Activated naive CD8-positive, alpha-beta T cell treated with anti-CD3 and anti-CD28 coated beads for 36 hours (primary cell): ENCODE measurements at regions not wholly inside any gene's neighbourhood (a gene's known extent, or its start where the extent isn't known, plus 50 kb on each side); places are given as distances from the start of the nearest gene placed in this dataset.

Experiments
- DNase-seq: peaks from one replicate; pipeline ENCODE4 v3.0.0; 2021
- H3K27ac Mint-ChIP-seq: one replicate; pipeline ENCODE4 v1.8.0; 2022; ENCODE audit warnings: mild to moderate bottlenecking, moderate library complexity, mixed read lengths
- H3K27me3 Mint-ChIP-seq: one replicate; pipeline ENCODE4 v1.8.0; 2022; ENCODE audit warnings: mild to moderate bottlenecking, mixed read lengths
- H3K36me3 Mint-ChIP-seq: one replicate; pipeline ENCODE4 v1.8.0; 2021; ENCODE audit warnings: mild to moderate bottlenecking, mixed read lengths
- H3K4me1 Mint-ChIP-seq: one replicate; pipeline ENCODE4 v1.8.0; 2021; ENCODE audit warnings: mixed read lengths
- H3K4me3 Mint-ChIP-seq: one replicate; pipeline ENCODE4 v1.8.0; 2022; ENCODE audit warnings: mild to moderate bottlenecking, moderate library complexity, mixed read lengths
- H3K9me3 Mint-ChIP-seq: one replicate; pipeline ENCODE4 v1.8.0; 2022; ENCODE audit warnings: mixed read lengths

- Mint-ChIP-seq H3K27me3 (peaks cover 30% of the 10 kb centered on the region), H3K9me3 (no peaks in the 10 kb centered on the region), H3K4me3 (no peak overlapping the region), H3K36me3 (no peaks in the 10 kb centered on the region), H3K27ac (no peak overlapping the region), H3K4me1 (no peaks in the 10 kb centered on the region)
- no peak for DNase-seq
Observed at GRCh38 chr3:61311044-61311443, 59.8 kb upstream of the FHIT start.

DNA sequence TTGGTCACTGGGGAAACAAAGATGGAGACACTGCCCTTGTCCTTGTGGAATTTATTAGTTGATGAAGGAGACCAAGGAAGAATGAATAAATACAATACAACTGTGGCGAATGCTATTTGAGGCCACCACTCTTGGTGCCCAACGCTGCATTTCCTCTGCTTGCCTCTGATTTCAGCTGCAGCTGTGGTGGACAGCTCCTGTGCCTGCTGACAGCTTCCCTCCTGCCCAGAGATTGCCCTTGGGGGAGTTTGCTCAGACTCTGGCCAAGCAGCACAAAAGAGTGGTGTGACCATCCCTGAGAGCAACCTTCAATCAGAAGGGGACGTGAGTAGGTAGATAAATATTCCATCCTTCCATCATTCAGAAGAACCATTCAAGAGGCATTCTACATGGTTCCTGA is 64.6 kb upstream of the FHIT start:
- no peak for DNase-seq
- H3K9me3 Mint-ChIP-seq: no peaks in the 10 kb centered on the region
- H3K27ac Mint-ChIP-seq: no peak overlapping the region
- no peak overlapping the region for H3K4me3 Mint-ChIP-seq
- peaks cover 10% of the 10 kb centered on the region for H3K27me3 Mint-ChIP-seq
- no peaks in the 10 kb centered on the region for H3K4me1 Mint-ChIP-seq
- H3K36me3 Mint-ChIP-seq: no peaks in the 10 kb centered on the region

DNA sequence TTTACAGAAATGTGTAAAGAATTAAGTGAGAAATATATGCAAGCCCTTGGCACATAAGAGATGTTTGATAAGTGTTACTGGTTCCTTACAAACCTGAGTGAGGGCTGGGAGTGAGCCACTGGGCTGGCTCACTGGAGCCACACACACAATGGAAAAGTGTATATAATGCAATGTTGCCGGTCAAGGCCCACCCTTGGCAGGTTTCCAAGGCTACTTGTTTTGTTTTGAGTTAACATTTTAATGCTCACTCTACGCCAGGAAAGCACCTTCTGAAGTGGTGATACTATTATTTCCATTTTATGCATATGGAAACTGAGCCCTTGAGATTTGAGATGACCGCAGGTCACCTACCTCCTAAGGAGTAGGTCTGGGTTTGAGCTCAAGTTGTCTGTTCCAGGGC is 71.8 kb upstream of the FHIT start:
- no peaks in the 10 kb centered on the region for H3K27me3 Mint-ChIP-seq
- no peaks in the 10 kb centered on the region for H3K9me3 Mint-ChIP-seq
- no peaks in the 10 kb centered on the region for H3K4me1 Mint-ChIP-seq
- DNase-seq: no peak
- no peak overlapping the region for H3K4me3 Mint-ChIP-seq
- no peaks in the 10 kb centered on the region for H3K36me3 Mint-ChIP-seq
- no peak overlapping the region for H3K27ac Mint-ChIP-seq

DNA sequence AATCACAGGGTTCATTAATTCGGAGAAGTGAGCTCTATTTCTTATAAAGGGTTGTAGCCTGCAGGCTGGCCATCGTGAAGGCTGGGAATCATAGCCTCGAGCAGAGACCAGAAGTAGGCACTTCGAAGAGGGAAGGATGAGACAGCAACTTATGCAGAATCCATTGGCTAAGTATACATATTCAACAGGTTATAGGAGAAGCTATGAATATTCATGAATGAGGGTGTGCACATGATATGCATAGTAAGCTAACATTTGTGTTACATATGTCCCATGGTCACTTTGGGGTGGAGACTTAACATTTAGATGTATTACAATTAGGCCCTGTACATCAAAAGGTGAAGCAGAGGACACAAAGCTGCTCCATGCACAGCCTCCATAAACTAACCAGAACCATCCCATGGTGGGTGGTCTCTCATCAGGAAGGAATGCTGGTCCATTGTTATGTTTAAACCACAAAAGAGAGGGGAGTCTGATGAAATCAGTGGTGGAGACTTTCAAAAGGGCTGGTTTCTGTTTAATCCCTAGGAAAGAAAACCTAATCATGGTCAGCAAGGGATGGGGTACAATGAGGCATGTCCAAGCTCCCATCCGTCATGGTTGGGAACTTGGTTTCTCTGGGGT is 80.8 kb upstream of the FHIT start:
- Mint-ChIP-seq H3K27ac (no peak overlapping the region), H3K9me3 (no peaks in the 10 kb centered on the region), H3K36me3 (no peaks in the 10 kb centered on the region), H3K4me1 (no peaks in the 10 kb centered on the region), H3K4me3 (no peak overlapping the region), H3K27me3 (peaks cover 16% of the 10 kb centered on the region)
- no peak for DNase-seq

- H3K27ac Mint-ChIP-seq: no peak overlapping the region
Observed at GRCh38 chr3:61333192-61333961, 82.1 kb upstream of the FHIT start.

GRCh38 chr3:61334783-61335182 is 83.5 kb upstream of the FHIT start:
- Mint-ChIP-seq H3K27me3 (peaks cover 9% of the 10 kb centered on the region), H3K4me3 (no peak overlapping the region), H3K4me1 (no peaks in the 10 kb centered on the region), H3K27ac (no peak overlapping the region), H3K36me3 (no peaks in the 10 kb centered on the region), H3K9me3 (no peaks in the 10 kb centered on the region)
- no peak for DNase-seq

More at GRCh38 chr3:61333192-61333961, 82.1 kb upstream of the FHIT start:
- H3K4me1 Mint-ChIP-seq: no peaks in the 10 kb centered on the region
- H3K9me3 Mint-ChIP-seq: no peaks in the 10 kb centered on the region
- no peak for DNase-seq
- H3K27me3 Mint-ChIP-seq: peaks cover 16% of the 10 kb centered on the region
- no peak overlapping the region for H3K4me3 Mint-ChIP-seq
- H3K36me3 Mint-ChIP-seq: no peaks in the 10 kb centered on the region

DNA sequence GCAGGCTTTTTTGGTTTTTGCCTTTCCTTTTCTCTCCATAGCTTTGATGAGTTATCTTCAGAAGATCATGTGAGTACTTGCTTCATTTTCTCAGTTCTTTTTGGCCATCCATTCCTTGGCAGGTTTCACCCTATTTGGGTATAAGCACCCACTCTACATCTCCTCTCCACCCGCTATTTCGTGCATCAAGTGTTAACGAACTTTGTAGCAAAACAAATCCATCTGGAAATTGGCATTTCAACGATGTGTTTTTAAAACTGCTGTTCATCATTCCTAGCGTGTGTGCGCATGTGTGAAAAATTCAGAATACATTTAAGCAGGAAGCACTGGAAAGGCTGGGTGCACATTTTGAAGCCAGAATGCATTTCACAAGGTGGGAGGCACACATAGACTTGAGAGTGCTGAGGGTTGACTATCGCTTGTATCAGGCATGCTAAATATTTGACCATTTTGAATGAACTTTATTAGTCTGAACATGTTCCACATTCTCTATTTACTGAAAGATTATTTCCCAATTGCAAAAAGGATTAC is 89.7 kb upstream of the FHIT start:
- DNase-seq: no peak
- no peaks in the 10 kb centered on the region for H3K36me3 Mint-ChIP-seq
- H3K27me3 Mint-ChIP-seq: no peaks in the 10 kb centered on the region
- no peak overlapping the region for H3K27ac Mint-ChIP-seq
- H3K9me3 Mint-ChIP-seq: no peaks in the 10 kb centered on the region
- no peak overlapping the region for H3K4me3 Mint-ChIP-seq
- H3K4me1 Mint-ChIP-seq: no peaks in the 10 kb centered on the region

GRCh38 chr3:61343543-61343942 is 92.3 kb upstream of the FHIT start:
- no peaks in the 10 kb centered on the region for H3K4me1 Mint-ChIP-seq
- H3K27ac Mint-ChIP-seq: no peak overlapping the region
- H3K4me3 Mint-ChIP-seq: no peak overlapping the region
- DNase-seq: no peak
- no peaks in the 10 kb centered on the region for H3K36me3 Mint-ChIP-seq
- H3K9me3 Mint-ChIP-seq: no peaks in the 10 kb centered on the region
- H3K27me3 Mint-ChIP-seq: no peaks in the 10 kb centered on the region

GRCh38 chr3:61345020-61345419 is 93.8 kb upstream of the FHIT start:
- Mint-ChIP-seq H3K4me1 (no peaks in the 10 kb centered on the region), H3K4me3 (no peak overlapping the region), H3K27ac (no peak overlapping the region), H3K9me3 (no peaks in the 10 kb centered on the region), H3K36me3 (no peaks in the 10 kb centered on the region), H3K27me3 (no peaks in the 10 kb centered on the region)
- DNase-seq: no peak

GRCh38 chr3:61347981-61348380 is 96.7 kb upstream of the FHIT start:
- H3K27ac Mint-ChIP-seq: no peak overlapping the region
- DNase-seq: no peak
- no peaks in the 10 kb centered on the region for H3K27me3 Mint-ChIP-seq
- no peak overlapping the region for H3K4me3 Mint-ChIP-seq
- no peaks in the 10 kb centered on the region for H3K4me1 Mint-ChIP-seq
- no peaks in the 10 kb centered on the region for H3K36me3 Mint-ChIP-seq
- no peaks in the 10 kb centered on the region for H3K9me3 Mint-ChIP-seq

GRCh38 chr3:61349717-61350116 is 98.5 kb upstream of the FHIT start:
- H3K27ac Mint-ChIP-seq: no peak overlapping the region
- no peaks in the 10 kb centered on the region for H3K27me3 Mint-ChIP-seq
- no peak overlapping the region for H3K4me3 Mint-ChIP-seq
- no peak for DNase-seq
- H3K9me3 Mint-ChIP-seq: no peaks in the 10 kb centered on the region
- H3K4me1 Mint-ChIP-seq: no peaks in the 10 kb centered on the region
- H3K36me3 Mint-ChIP-seq: no peaks in the 10 kb centered on the region

GRCh38 chr3:61350782-61351309 is 99.6 kb upstream of the FHIT start:
- Mint-ChIP-seq H3K9me3 (no peaks in the 10 kb centered on the region), H3K4me3 (no peak overlapping the region), H3K4me1 (no peaks in the 10 kb centered on the region), H3K36me3 (no peaks in the 10 kb centered on the region), H3K27me3 (peaks cover 4% of the 10 kb centered on the region), H3K27ac (no peak overlapping the region)
- no peak for DNase-seq

DNA sequence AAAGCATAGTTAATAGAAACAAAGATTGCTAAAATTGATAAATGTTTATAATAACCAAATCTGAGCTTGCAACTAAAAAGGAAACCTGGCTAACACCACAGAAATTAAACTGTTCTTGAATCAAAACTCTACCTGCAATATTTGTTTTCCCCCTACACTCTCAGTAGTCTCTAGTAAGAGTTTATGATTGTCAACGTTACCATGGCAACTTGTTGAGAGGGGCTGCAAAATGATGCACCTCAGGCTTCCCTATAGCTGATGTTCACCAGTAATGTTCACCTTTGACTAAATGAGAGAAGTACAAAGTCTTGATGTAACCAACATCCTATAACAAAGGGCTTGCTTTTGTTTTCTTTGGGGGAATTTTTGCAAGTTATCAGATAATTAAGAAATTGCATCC is 101.1 kb upstream of the FHIT start:
- Mint-ChIP-seq H3K27me3 (peaks cover 4% of the 10 kb centered on the region), H3K4me3 (no peak overlapping the region), H3K9me3 (no peaks in the 10 kb centered on the region), H3K27ac (no peak overlapping the region), H3K36me3 (no peaks in the 10 kb centered on the region), H3K4me1 (no peaks in the 10 kb centered on the region)
- no peak for DNase-seq

DNA sequence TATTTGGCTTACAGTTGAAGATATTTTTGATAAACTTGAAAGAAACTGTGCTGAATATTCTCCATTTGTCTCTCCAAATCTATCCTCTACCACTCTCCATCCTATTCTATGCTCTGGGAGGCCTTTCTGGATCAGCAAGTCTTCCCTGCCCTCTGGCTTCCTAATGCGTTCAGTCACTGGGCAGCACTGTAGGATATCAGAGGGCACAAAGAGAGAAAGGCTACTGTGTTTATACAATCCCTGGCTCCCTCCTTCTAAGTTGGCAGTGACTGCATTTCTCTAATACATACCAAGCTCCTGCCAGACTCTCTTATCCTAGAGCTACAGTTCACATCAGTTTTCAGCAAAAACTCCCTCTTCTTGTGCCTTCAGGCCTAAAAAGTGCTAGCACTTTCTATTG is 102.1 kb upstream of the FHIT start:
- H3K27ac Mint-ChIP-seq: no peak overlapping the region
- no peaks in the 10 kb centered on the region for H3K36me3 Mint-ChIP-seq
- H3K4me3 Mint-ChIP-seq: no peak overlapping the region
- H3K9me3 Mint-ChIP-seq: no peaks in the 10 kb centered on the region
- no peaks in the 10 kb centered on the region for H3K4me1 Mint-ChIP-seq
- no peak for DNase-seq
- peaks cover 8% of the 10 kb centered on the region for H3K27me3 Mint-ChIP-seq

DNA sequence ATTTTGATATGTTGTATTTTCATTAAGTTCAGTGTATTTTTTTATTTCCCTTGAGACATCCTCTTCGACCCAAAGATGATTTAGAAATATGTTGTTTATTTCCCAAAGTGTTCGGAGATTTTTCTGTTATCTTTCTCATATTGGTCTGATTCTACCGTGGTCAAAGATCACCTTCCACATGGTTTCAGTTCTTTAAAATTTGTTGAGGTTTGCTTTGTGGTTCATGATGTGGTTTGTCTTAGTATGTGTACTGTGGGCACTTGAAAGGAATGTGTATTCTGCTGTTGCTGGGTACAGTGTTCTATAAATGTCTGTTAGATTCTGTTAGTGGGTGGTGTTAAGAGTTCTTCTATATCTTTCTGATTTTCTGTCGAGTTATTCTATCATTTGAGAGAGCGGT is 103.4 kb upstream of the FHIT start:
- Mint-ChIP-seq H3K36me3 (no peaks in the 10 kb centered on the region), H3K27me3 (peaks cover 10% of the 10 kb centered on the region), H3K9me3 (no peaks in the 10 kb centered on the region), H3K4me3 (no peak overlapping the region), H3K27ac (peak overlapping the region; percentile 5), H3K4me1 (no peaks in the 10 kb centered on the region)
- DNase-seq: no peak

DNA sequence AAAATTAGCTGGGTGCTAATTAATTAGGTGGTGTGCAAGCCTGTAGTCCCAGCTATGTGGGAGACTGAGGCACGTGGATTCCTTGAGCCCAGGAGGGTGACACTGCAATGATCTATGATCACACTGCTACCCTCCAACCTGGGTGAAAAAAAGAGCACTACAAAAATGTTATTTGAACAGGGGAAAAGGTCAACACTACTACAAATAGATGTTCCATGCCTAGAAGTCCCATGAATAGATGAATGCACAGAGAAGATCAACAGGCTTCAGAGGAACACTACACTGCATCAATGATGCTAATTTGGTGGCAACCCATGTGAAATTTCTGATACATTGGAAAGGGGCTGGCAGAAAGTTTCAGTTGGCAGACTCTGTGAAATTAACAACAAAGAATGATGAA is 105.4 kb upstream of the FHIT start:
- DNase-seq: no peak
- H3K4me1 Mint-ChIP-seq: no peaks in the 10 kb centered on the region
- H3K27me3 Mint-ChIP-seq: peaks cover 11% of the 10 kb centered on the region
- H3K4me3 Mint-ChIP-seq: no peak overlapping the region
- H3K36me3 Mint-ChIP-seq: no peaks in the 10 kb centered on the region
- H3K9me3 Mint-ChIP-seq: no peaks in the 10 kb centered on the region
- H3K27ac Mint-ChIP-seq: no peak overlapping the region
